OCI-LY3 (cell line): ENCODE measurements at regions not wholly inside any gene's neighbourhood (a gene's known extent, or its start where the extent isn't known, plus 50 kb on each side); places are given as distances from the start of the nearest gene placed in this dataset.

Experiments
- H2AFZ ChIP-seq: fragments of 200-600, 300-600 bp; shearing (Covaris generic); 2 replicates; pipeline ENCODE4 v1.6.0; 2014; ENCODE audit warnings: antibody characterized with exemption, low read depth, low read length
- H3K27ac ChIP-seq: fragments of 200-600, 300-600 bp; sonication (generic); 2 replicates; pipeline ENCODE4 v1.5.1; 2014; ENCODE audit warnings: mild to moderate bottlenecking, low read length, moderate library complexity, mixed read lengths
- H3K27me3 ChIP-seq: fragments of 200-600, 300-600 bp; sonication (generic); 2 replicates; pipeline ENCODE4 v1.6.1; 2014; ENCODE audit warnings: low read depth, low read length, mixed read lengths
- H3K36me3 ChIP-seq: fragments of 200-600, 300-600 bp; sonication (generic); replicated peaks from 2 replicates; pipeline ENCODE3; 2014; ENCODE audit warnings: low read depth, low read length, mixed read lengths
- H3K4me1 ChIP-seq: fragments of 300-600, 200-600 bp; sonication (generic); 2 replicates; pipeline ENCODE4 v1.6.1; 2014; ENCODE audit warnings: low read length, mixed read lengths
- H3K4me2 ChIP-seq: fragments of 200-600, 300-600 bp; sonication (generic); 2 replicates; pipeline ENCODE4 v1.6.1; 2014; ENCODE audit warnings: low read length, mixed read lengths
- H3K4me3 ChIP-seq: fragments of 300-600, 200-600 bp; sonication (generic); 2 replicates; pipeline ENCODE4 v1.5.1; 2014; ENCODE audit warnings: antibody characterized with exemption, mild to moderate bottlenecking, low read length, moderate library complexity
- H3K79me2 ChIP-seq: fragments of 300-600, 200-600 bp; shearing (Covaris generic); 2 replicates; pipeline ENCODE4 v1.6.1; 2014; ENCODE audit warnings: mild to moderate bottlenecking, low read length, mixed read lengths
- H3K9ac ChIP-seq: fragments of 300-600, 200-600 bp; shearing (Covaris generic); 2 replicates; pipeline ENCODE4 v1.6.0; 2014; ENCODE audit warnings: mild to moderate bottlenecking, low read length, moderate library complexity
- H3K9me3 ChIP-seq: fragments of 200-600, 300-600 bp; shearing (Covaris generic); 2 replicates; pipeline ENCODE4 v1.6.1; 2014; ENCODE audit warnings: low read length, mixed read lengths; ENCODE audit not compliant: insufficient read depth
- H4K20me1 ChIP-seq: fragments of 200-600, 300-600 bp; sonication (generic); 2 replicates; pipeline ENCODE4 v1.6.1; 2016; ENCODE audit warnings: low read length, mixed read lengths; ENCODE audit not compliant: insufficient read depth
- EZH2phosphoT487 ChIP-seq: fragments of 200-600 bp; shearing (Covaris generic); IDR thresholded peaks from 2 replicates; pipeline ENCODE4 v1.6.1; 2018; ENCODE audit warnings: antibody characterized with exemption, mixed run types, low read depth
- TF ChIP-seq, protein P1 (sequence below): fragments of 200-600, 300-600 bp; sonication (generic); IDR thresholded peaks from 2 replicates; pipeline ENCODE4 v1.5.1; 2014; ENCODE audit warnings: antibody characterized with exemption, low read length, low read depth

DNA sequence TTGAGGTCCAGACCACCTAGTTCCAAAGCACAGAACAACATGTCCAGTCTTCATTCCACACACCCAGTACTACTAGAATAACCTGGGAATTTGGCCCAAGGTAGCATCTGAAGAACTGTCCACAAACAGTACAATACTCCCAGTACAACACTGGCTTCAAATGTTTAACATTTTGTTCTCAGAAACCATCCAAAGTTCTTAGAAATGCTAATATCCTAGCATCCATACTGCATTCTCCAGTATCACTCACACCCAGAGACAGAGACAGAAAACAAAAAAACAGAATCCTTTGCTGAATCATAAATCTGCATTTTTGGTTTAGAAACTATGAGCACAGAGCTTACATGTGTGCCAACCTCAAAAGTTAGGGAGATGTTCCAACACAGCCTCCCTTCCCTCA is 490.8 kb downstream of the FOXO1 start:
- Histone ChIP-seq H3K79me2 (no peaks in the 10 kb centered on the region), H3K27ac (no peak overlapping the region), H3K36me3 (no peaks in the 10 kb centered on the region), H2AFZ (no peak overlapping the region), H3K4me2 (no peak overlapping the region), H3K9me3 (no peaks in the 10 kb centered on the region), H3K4me1 (no peaks in the 10 kb centered on the region), H3K27me3 (no peaks in the 10 kb centered on the region), H3K9ac (no peak overlapping the region), H3K4me3 (no peak overlapping the region), H4K20me1 (no peaks in the 10 kb centered on the region)
- TF ChIP-seq, protein P1, sequence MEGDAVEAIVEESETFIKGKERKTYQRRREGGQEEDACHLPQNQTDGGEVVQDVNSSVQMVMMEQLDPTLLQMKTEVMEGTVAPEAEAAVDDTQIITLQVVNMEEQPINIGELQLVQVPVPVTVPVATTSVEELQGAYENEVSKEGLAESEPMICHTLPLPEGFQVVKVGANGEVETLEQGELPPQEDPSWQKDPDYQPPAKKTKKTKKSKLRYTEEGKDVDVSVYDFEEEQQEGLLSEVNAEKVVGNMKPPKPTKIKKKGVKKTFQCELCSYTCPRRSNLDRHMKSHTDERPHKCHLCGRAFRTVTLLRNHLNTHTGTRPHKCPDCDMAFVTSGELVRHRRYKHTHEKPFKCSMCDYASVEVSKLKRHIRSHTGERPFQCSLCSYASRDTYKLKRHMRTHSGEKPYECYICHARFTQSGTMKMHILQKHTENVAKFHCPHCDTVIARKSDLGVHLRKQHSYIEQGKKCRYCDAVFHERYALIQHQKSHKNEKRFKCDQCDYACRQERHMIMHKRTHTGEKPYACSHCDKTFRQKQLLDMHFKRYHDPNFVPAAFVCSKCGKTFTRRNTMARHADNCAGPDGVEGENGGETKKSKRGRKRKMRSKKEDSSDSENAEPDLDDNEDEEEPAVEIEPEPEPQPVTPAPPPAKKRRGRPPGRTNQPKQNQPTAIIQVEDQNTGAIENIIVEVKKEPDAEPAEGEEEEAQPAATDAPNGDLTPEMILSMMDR = no peak
- no peak for TF ChIP-seq EZH2phosphoT487

GRCh38 chr13:40176242-40176641 is 490.2 kb downstream of the FOXO1 start:
- H3K4me2 ChIP-seq = no peak overlapping the region

GRCh38 chr13:40178130-40178529 is 488.3 kb downstream of the FOXO1 start:
- H4K20me1 ChIP-seq = no peaks in the 10 kb centered on the region
- H3K36me3 ChIP-seq = no peaks in the 10 kb centered on the region
- H2AFZ ChIP-seq = no peak overlapping the region
- H3K27ac ChIP-seq = no peak overlapping the region
- H3K79me2 ChIP-seq = no peaks in the 10 kb centered on the region
- no peak for TF ChIP-seq EZH2phosphoT487
- TF ChIP-seq, protein P1 = no peak
- no peaks in the 10 kb centered on the region for H3K9me3 ChIP-seq
- H3K4me2 ChIP-seq = no peak overlapping the region
- H3K4me3 ChIP-seq = no peak overlapping the region
- H3K9ac ChIP-seq = no peak overlapping the region
- H3K27me3 ChIP-seq = no peaks in the 10 kb centered on the region
- H3K4me1 ChIP-seq = no peaks in the 10 kb centered on the region

More at GRCh38 chr13:40176242-40176641, 490.2 kb downstream of the FOXO1 start:
- Histone ChIP-seq H2AFZ (no peak overlapping the region), H4K20me1 (no peaks in the 10 kb centered on the region), H3K27ac (no peak overlapping the region), H3K4me3 (no peak overlapping the region), H3K36me3 (no peaks in the 10 kb centered on the region), H3K9ac (no peak overlapping the region), H3K9me3 (no peaks in the 10 kb centered on the region), H3K4me1 (no peaks in the 10 kb centered on the region), H3K79me2 (no peaks in the 10 kb centered on the region), H3K27me3 (no peaks in the 10 kb centered on the region)
- TF ChIP-seq EZH2phosphoT487 = no peak
- TF ChIP-seq, protein P1 = no peak

GRCh38 chr13:40179445-40180281 is 486.8 kb downstream of the FOXO1 start:
- H3K4me1 ChIP-seq = no peaks in the 10 kb centered on the region
- no peak overlapping the region for H3K4me3 ChIP-seq
- no peaks in the 10 kb centered on the region for H3K79me2 ChIP-seq
- H3K4me2 ChIP-seq = no peak overlapping the region
- H2AFZ ChIP-seq = no peak overlapping the region
- no peaks in the 10 kb centered on the region for H3K36me3 ChIP-seq
- no peaks in the 10 kb centered on the region for H3K9me3 ChIP-seq
- H3K27ac ChIP-seq = no peak overlapping the region
- no peaks in the 10 kb centered on the region for H4K20me1 ChIP-seq
- no peaks in the 10 kb centered on the region for H3K27me3 ChIP-seq
- TF ChIP-seq, protein P1 = no peak
- no peak for TF ChIP-seq EZH2phosphoT487
- H3K9ac ChIP-seq = no peak overlapping the region
